UCSD-AML1 (cell line): ENCODE measurements at regions not wholly inside any gene's neighbourhood (a gene's known extent, or its start where the extent isn't known, plus 50 kb on each side); places are given as distances from the start of the nearest gene placed in this dataset.
A peak's percentile ranks its signal among the peaks of the same experiment; 100 is the strongest.

ENCODE experiments used
- DNase-seq: peaks from one replicate; lab custom pipeline; 2025; ENCODE audit not compliant: unreplicated experiment; lab: John Stamatoyannopoulos, UW

- no peak for DNase-seq
Observed at GRCh38 chr15:38671675-38672254, 107.2 kb upstream of the RASGRP1 start.

GRCh38 chr15:38672273-38672672 lies 107.7 kb upstream of the RASGRP1 start:
- no peak for DNase-seq

- no peak for DNase-seq
Observed at GRCh38 chr15:38672814-38673670, 108.4 kb upstream of the RASGRP1 start.

GRCh38 chr15:38674448-38674847 lies 109.8 kb upstream of the RASGRP1 start:
- DNase-seq, result no peak

- no peak for DNase-seq
Observed at GRCh38 chr15:38678281-38678680, 113.7 kb upstream of the RASGRP1 start.

GRCh38 chr15:38680775-38681174 lies 116.2 kb upstream of the RASGRP1 start:
- no peak for DNase-seq

GRCh38 chr15:38682363-38682762 lies 117.7 kb upstream of the RASGRP1 start:
- DNase-seq, result no peak

- no peak for DNase-seq
Observed at GRCh38 chr15:38682861-38683260, 118.2 kb upstream of the RASGRP1 start.

- DNase-seq, result peak; percentile 27
Observed at GRCh38 chr15:38683382-38684242, 119.0 kb upstream of the RASGRP1 start.

GRCh38 chr15:38684440-38685010 lies 119.9 kb upstream of the RASGRP1 start:
- DNase-seq, result no peak

GRCh38 chr15:38685686-38686339 lies 121.2 kb upstream of the RASGRP1 start:
- DNase-seq, result no peak

GRCh38 chr15:38687340-38687739 lies 122.7 kb upstream of the RASGRP1 start:
- DNase-seq, result no peak

- DNase-seq, result no peak
Observed at GRCh38 chr15:38687775-38688495, 123.3 kb upstream of the RASGRP1 start.

GRCh38 chr15:38688761-38689160 lies 124.1 kb upstream of the RASGRP1 start:
- DNase-seq, result no peak

- no peak for DNase-seq
Observed at GRCh38 chr15:38689522-38689921, 124.9 kb upstream of the RASGRP1 start.

- no peak for DNase-seq
Observed at GRCh38 chr15:38690216-38690615, 125.6 kb upstream of the RASGRP1 start.

- DNase-seq, result peak; percentile 55
Observed at GRCh38 chr15:38690719-38691332, 126.2 kb upstream of the RASGRP1 start.

GRCh38 chr15:38691377-38691776 lies 126.8 kb upstream of the RASGRP1 start:
- DNase-seq, result no peak

GRCh38 chr15:38691965-38692788 lies 127.6 kb upstream of the RASGRP1 start:
- no peak for DNase-seq
